ENCODE measurements at regions not wholly inside any gene's neighbourhood (a gene's known extent, or its start where the extent isn't known, plus 50 kb on each side); places are given as distances from the start of the nearest gene placed in this dataset.

GRCh38 chr11:19602891-19603290 is 109.7 kb upstream of the NAV2 start:
- no peak for DNase-seq (ENCODE audit: low read depth, low spot score)
- H3K9me3 ChIP-seq (ENCODE audit: control insufficient read depth, insufficient read depth, low read length) = no peaks in the 10 kb centered on the region
- H3K4me3 ChIP-seq (ENCODE audit: low read depth, low read length) = no peak overlapping the region
- TF ChIP-seq, protein P1, sequence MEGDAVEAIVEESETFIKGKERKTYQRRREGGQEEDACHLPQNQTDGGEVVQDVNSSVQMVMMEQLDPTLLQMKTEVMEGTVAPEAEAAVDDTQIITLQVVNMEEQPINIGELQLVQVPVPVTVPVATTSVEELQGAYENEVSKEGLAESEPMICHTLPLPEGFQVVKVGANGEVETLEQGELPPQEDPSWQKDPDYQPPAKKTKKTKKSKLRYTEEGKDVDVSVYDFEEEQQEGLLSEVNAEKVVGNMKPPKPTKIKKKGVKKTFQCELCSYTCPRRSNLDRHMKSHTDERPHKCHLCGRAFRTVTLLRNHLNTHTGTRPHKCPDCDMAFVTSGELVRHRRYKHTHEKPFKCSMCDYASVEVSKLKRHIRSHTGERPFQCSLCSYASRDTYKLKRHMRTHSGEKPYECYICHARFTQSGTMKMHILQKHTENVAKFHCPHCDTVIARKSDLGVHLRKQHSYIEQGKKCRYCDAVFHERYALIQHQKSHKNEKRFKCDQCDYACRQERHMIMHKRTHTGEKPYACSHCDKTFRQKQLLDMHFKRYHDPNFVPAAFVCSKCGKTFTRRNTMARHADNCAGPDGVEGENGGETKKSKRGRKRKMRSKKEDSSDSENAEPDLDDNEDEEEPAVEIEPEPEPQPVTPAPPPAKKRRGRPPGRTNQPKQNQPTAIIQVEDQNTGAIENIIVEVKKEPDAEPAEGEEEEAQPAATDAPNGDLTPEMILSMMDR (IDR thresholded peaks at IDR 0.05; ENCODE audit: low read depth, low read length) = no peak
- CTCF ChIA-PET = no interaction called here
- H3K27me3 ChIP-seq (ENCODE audit: control insufficient read depth, insufficient read depth, low read length) = no peaks in the 10 kb centered on the region
- POLR2A ChIA-PET = no interaction called here
- no peak overlapping the region for H3K27ac ChIP-seq (ENCODE audit: low read depth, low read length)

GRCh38 chr11:19602406-19602805 is 110.2 kb upstream of the NAV2 start:
- Histone ChIP-seq H3K4me3 (ENCODE audit: low read depth, low read length) (no peak overlapping the region), H3K27ac (ENCODE audit: low read depth, low read length) (no peak overlapping the region), H3K9me3 (ENCODE audit: control insufficient read depth, insufficient read depth, low read length) (no peaks in the 10 kb centered on the region), H3K27me3 (ENCODE audit: control insufficient read depth, insufficient read depth, low read length) (no peaks in the 10 kb centered on the region)
- CTCF ChIA-PET = no interaction called here
- TF ChIP-seq, protein P1 (IDR thresholded peaks at IDR 0.05; ENCODE audit: low read depth, low read length) = no peak
- POLR2A ChIA-PET = no interaction called here
- DNase-seq (ENCODE audit: low read depth, low spot score) = no peak

GRCh38 chr11:19601235-19601634 is 111.4 kb upstream of the NAV2 start:
- TF ChIP-seq, protein P1 (IDR thresholded peaks at IDR 0.05; ENCODE audit: low read depth, low read length) = no peak
- no peak for DNase-seq (ENCODE audit: low read depth, low spot score)
- no peaks in the 10 kb centered on the region for H3K9me3 ChIP-seq (ENCODE audit: control insufficient read depth, insufficient read depth, low read length)
- H3K27me3 ChIP-seq (ENCODE audit: control insufficient read depth, insufficient read depth, low read length) = no peaks in the 10 kb centered on the region
- POLR2A ChIA-PET = no interaction called here
- no peak overlapping the region for H3K27ac ChIP-seq (ENCODE audit: low read depth, low read length)
- H3K4me3 ChIP-seq (ENCODE audit: low read depth, low read length) = no peak overlapping the region
- CTCF ChIA-PET = no interaction called here

- no peak overlapping the region for H3K27ac ChIP-seq (ENCODE audit: low read depth, low read length)
- ChIA-PET POLR2A (no interaction called here), CTCF (interaction anchor here (0.8 kb wide), 1 partner anchor 304 kb away, joined by 3 read pairs; no protein-coding TSS in a partner anchor)
- no peak for DNase-seq (ENCODE audit: low read depth, low spot score)
- no peaks in the 10 kb centered on the region for H3K27me3 ChIP-seq (ENCODE audit: control insufficient read depth, insufficient read depth, low read length)
- no peak overlapping the region for H3K4me3 ChIP-seq (ENCODE audit: low read depth, low read length)
- no peaks in the 10 kb centered on the region for H3K9me3 ChIP-seq (ENCODE audit: control insufficient read depth, insufficient read depth, low read length)
- TF ChIP-seq, protein P1 (IDR thresholded peaks at IDR 0.05; ENCODE audit: low read depth, low read length) = no peak
These were observed 113.0 kb upstream of the NAV2 start for GRCh38 chr11:19599681-19600080.

GRCh38 chr11:19598876-19599486 is 113.7 kb upstream of the NAV2 start:
- TF ChIP-seq, protein P1 (IDR thresholded peaks at IDR 0.05; ENCODE audit: low read depth, low read length) = no peak
- ChIA-PET POLR2A (no interaction called here), CTCF (interaction anchor here (0.5 kb wide), 1 partner anchor 137 kb away, joined by 3 read pairs; no protein-coding TSS in a partner anchor)
- Histone ChIP-seq H3K27me3 (ENCODE audit: control insufficient read depth, insufficient read depth, low read length) (no peaks in the 10 kb centered on the region), H3K27ac (ENCODE audit: low read depth, low read length) (no peak overlapping the region), H3K4me3 (ENCODE audit: low read depth, low read length) (no peak overlapping the region), H3K9me3 (ENCODE audit: control insufficient read depth, insufficient read depth, low read length) (no peaks in the 10 kb centered on the region)
- DNase-seq (ENCODE audit: low read depth, low spot score) = no peak
